ENCODE measurements at regions not wholly inside any gene's neighbourhood (a gene's known extent, or its start where the extent isn't known, plus 50 kb on each side); places are given as distances from the start of the nearest gene placed in this dataset.

GRCh38 chr16:85376292-85377095, 236.6 kb upstream of the GSE1 start:
- DNase-seq (ENCODE audit: low read depth), result no peak

GRCh38 chr16:85377388-85378144, 235.6 kb upstream of the GSE1 start:
- DNase-seq (ENCODE audit: low read depth), result no peak

GRCh38 chr16:85378145-85379040, 234.7 kb upstream of the GSE1 start:
- no peak for DNase-seq (ENCODE audit: low read depth)

GRCh38 chr16:85379041-85380001, 233.8 kb upstream of the GSE1 start:
- no peak for DNase-seq (ENCODE audit: low read depth)

- no peak for DNase-seq (ENCODE audit: low read depth)
Measured at GRCh38 chr16:85380002-85380395, 233.1 kb upstream of the GSE1 start.

- DNase-seq (ENCODE audit: low read depth), result no peak
Measured at GRCh38 chr16:85380905-85381737, 232.0 kb upstream of the GSE1 start.

- DNase-seq (ENCODE audit: low read depth), result no peak
Measured at GRCh38 chr16:85381738-85382592, 231.2 kb upstream of the GSE1 start.

- DNase-seq (ENCODE audit: low read depth), result no peak
Measured at GRCh38 chr16:85382717-85383118, 230.4 kb upstream of the GSE1 start.

GRCh38 chr16:85383836-85384832, 229.0 kb upstream of the GSE1 start:
- DNase-seq (ENCODE audit: low read depth), result no peak

GRCh38 chr16:85384833-85385462, 228.2 kb upstream of the GSE1 start:
- DNase-seq (ENCODE audit: low read depth), result no peak

- no peak for DNase-seq (ENCODE audit: low read depth)
Measured at GRCh38 chr16:85385463-85386331, 227.4 kb upstream of the GSE1 start.

- no peak for DNase-seq (ENCODE audit: low read depth)
Measured at GRCh38 chr16:85386467-85387170, 226.5 kb upstream of the GSE1 start.

- no peak for DNase-seq (ENCODE audit: low read depth)
Measured at GRCh38 chr16:85387171-85387507, 226.0 kb upstream of the GSE1 start.

GRCh38 chr16:85387731-85388295, 225.3 kb upstream of the GSE1 start:
- DNase-seq (ENCODE audit: low read depth), result no peak

GRCh38 chr16:85389679-85390470, 223.2 kb upstream of the GSE1 start:
- DNase-seq (ENCODE audit: low read depth), result no peak
